GM19239 (cell line): ENCODE measurements at regions not wholly inside any gene's neighbourhood (a gene's known extent, or its start where the extent isn't known, plus 50 kb on each side); places are given as distances from the start of the nearest gene placed in this dataset.
"Not testable (repeated sequence)": the region's sequence is repeated elsewhere in the genome, so short reads cannot be mapped to it uniquely, and the experiment has no call there.

Experiments
- DNase-seq: peaks from one replicate; pipeline ENCODE4 v3.0.0; 2011; ENCODE audit warnings: low spot score; ENCODE audit not compliant: insufficient read length
- FAIRE-seq: peaks from 2 replicates; lab custom pipeline; 2011; peaks lifted over from hg19 to GRCh38; lab: Jason Lieb, UNC

GRCh38 chr1:222053790-222054294 is 312.0 kb upstream of the DUSP10 start:
- FAIRE-seq, result no peak
- DNase-seq, result no peak

- not testable (repeated sequence) for DNase-seq, FAIRE-seq
Measured at GRCh38 chr1:222051311-222051710, 309.4 kb upstream of the DUSP10 start.

- not testable (repeated sequence) for DNase-seq
Measured at GRCh38 chr1:222049661-222050060, 307.8 kb upstream of the DUSP10 start.

GRCh38 chr1:222049176-222049575 is 307.3 kb upstream of the DUSP10 start:
- DNase-seq (no peak), FAIRE-seq (no peak)

More at GRCh38 chr1:222049661-222050060, 307.8 kb upstream of the DUSP10 start:
- not testable (repeated sequence) for FAIRE-seq

- FAIRE-seq, result no peak
Measured at GRCh38 chr1:222048094-222048595, 306.3 kb upstream of the DUSP10 start.

GRCh38 chr1:222047366-222047765 is 305.5 kb upstream of the DUSP10 start:
- DNase-seq, result no peak
- FAIRE-seq, result no peak

More at GRCh38 chr1:222048094-222048595, 306.3 kb upstream of the DUSP10 start:
- DNase-seq, result no peak

- DNase-seq (no peak), FAIRE-seq (no peak)
Measured at GRCh38 chr1:222046684-222047263, 304.9 kb upstream of the DUSP10 start.

- DNase-seq (no peak), FAIRE-seq (no peak)
Measured at GRCh38 chr1:222045786-222046185, 303.9 kb upstream of the DUSP10 start.

GRCh38 chr1:222045236-222045635 is 303.3 kb upstream of the DUSP10 start:
- no peak for DNase-seq
- no peak for FAIRE-seq

- FAIRE-seq (no peak), DNase-seq (no peak)
Measured at GRCh38 chr1:222043444-222044292, 301.8 kb upstream of the DUSP10 start.

GRCh38 chr1:222042120-222042519 is 300.2 kb upstream of the DUSP10 start:
- FAIRE-seq (no peak), DNase-seq (no peak)

GRCh38 chr1:222040955-222041354 is 299.1 kb upstream of the DUSP10 start:
- FAIRE-seq (no peak), DNase-seq (no peak)

- DNase-seq, result no peak
- no peak for FAIRE-seq
Measured at GRCh38 chr1:222040121-222040805, 298.4 kb upstream of the DUSP10 start.

GRCh38 chr1:222038971-222039370 is 297.1 kb upstream of the DUSP10 start:
- DNase-seq, result no peak
- no peak for FAIRE-seq

GRCh38 chr1:222037720-222038119 is 295.8 kb upstream of the DUSP10 start:
- DNase-seq, result no peak
- no peak for FAIRE-seq

GRCh38 chr1:222034790-222035189 is 292.9 kb upstream of the DUSP10 start:
- DNase-seq (no peak), FAIRE-seq (peak; percentile 64)

GRCh38 chr1:222033450-222033849 is 291.6 kb upstream of the DUSP10 start:
- no peak for DNase-seq

GRCh38 chr1:222031318-222031717 is 289.4 kb upstream of the DUSP10 start:
- DNase-seq (no peak), FAIRE-seq (no peak)

More at GRCh38 chr1:222033450-222033849, 291.6 kb upstream of the DUSP10 start:
- FAIRE-seq, result no peak

GRCh38 chr1:222028676-222029075 is 286.8 kb upstream of the DUSP10 start:
- FAIRE-seq (no peak), DNase-seq (no peak)

- DNase-seq (no peak), FAIRE-seq (no peak)
Measured at GRCh38 chr1:222028116-222028515, 286.2 kb upstream of the DUSP10 start.

GRCh38 chr1:222026280-222026679 is 284.4 kb upstream of the DUSP10 start:
- no peak for FAIRE-seq
- no peak for DNase-seq
